GM23338 (cell line): ENCODE measurements at regions not wholly inside any gene's neighbourhood (a gene's known extent, or its start where the extent isn't known, plus 50 kb on each side); places are given as distances from the start of the nearest gene placed in this dataset.

Experiments
- ATAC-seq: fragments of 200-7000 bp; cut with Tn5 transposase; 3 replicates; pipeline ENCODE4 v1.9.1; 2020
- DNase-seq: peaks from one replicate; pipeline ENCODE4 v3.0.0-alpha.2; 2015; ENCODE audit warnings: low spot score
- H2AFZ ChIP-seq: fragments of 200-600 bp; sonication (generic); 2 replicates; pipeline ENCODE4 v1.8.0; 2016; ENCODE audit warnings: antibody characterized with exemption, mild to moderate bottlenecking, moderate library complexity
- H3F3A ChIP-seq: fragments of 200-600 bp; sonication (generic); replicated peaks from 2 replicates; pipeline ENCODE4 v1.8.0; 2017; ENCODE audit warnings: antibody characterized with exemption, mixed run types, low read depth
- H3K27ac ChIP-seq: fragments of 200-600 bp; sonication (generic); 2 replicates; pipeline ENCODE4 v1.6.1; 2016; ENCODE audit warnings: low read depth
- H3K27me3 ChIP-seq: fragments of 200-600 bp; sonication (generic); 2 replicates; pipeline ENCODE4 v1.8.0; 2016; ENCODE audit warnings: mild to moderate bottlenecking, mixed run types, moderate library complexity; ENCODE audit not compliant: insufficient read depth
- H3K36me3 ChIP-seq: fragments of 200-600 bp; sonication (generic); 2 replicates; pipeline ENCODE4 v1.8.0; 2016; ENCODE audit warnings: mild to moderate bottlenecking; ENCODE audit not compliant: insufficient read depth
- H3K4me1 ChIP-seq: fragments of 200-600 bp; sonication (generic); 2 replicates; pipeline ENCODE4 v1.8.0; 2016; ENCODE audit warnings: mild to moderate bottlenecking, moderate library complexity; ENCODE audit not compliant: insufficient read depth
- H3K4me2 ChIP-seq: fragments of 200-600 bp; sonication (generic); 2 replicates; pipeline ENCODE4 v1.7.1; 2017; ENCODE audit warnings: mixed run types
- H3K4me3 ChIP-seq: fragments of 200-600 bp; sonication (generic); 2 replicates; pipeline ENCODE4 v1.6.1; 2016; ENCODE audit warnings: mixed run types
- H3K79me2 ChIP-seq: fragments of 200-600 bp; sonication (generic); replicated peaks from 2 replicates; pipeline ENCODE4 v1.8.0; 2017; ENCODE audit warnings: mild to moderate bottlenecking; ENCODE audit not compliant: insufficient read depth
- H3K9me2 ChIP-seq: fragments of 200-600 bp; sonication (generic); 2 replicates; pipeline ENCODE4 v1.8.0; 2017; ENCODE audit not compliant: insufficient read depth
- H4K20me1 ChIP-seq: fragments of 200-600 bp; sonication (generic); replicated peaks from 2 replicates; pipeline ENCODE4 v1.8.0; 2017; ENCODE audit warnings: mild to moderate bottlenecking; ENCODE audit not compliant: insufficient read depth
- H3K27ac Mint-ChIP-seq: 2 replicates; pipeline ENCODE4 v1.8.0; 2020; ENCODE audit warnings: inconsistent platforms, mild to moderate bottlenecking, moderate library complexity, mixed read lengths
- H3K27me3 Mint-ChIP-seq: 3 replicates; pipeline ENCODE4 v1.8.0; 2022; ENCODE audit warnings: low read depth, mild to moderate bottlenecking, moderate library complexity, mixed read lengths, inconsistent platforms; ENCODE audit not compliant: insufficient read depth, poor library complexity
- H3K36me3 Mint-ChIP-seq: 3 replicates; pipeline ENCODE4 v1.8.0; 2021; ENCODE audit warnings: low read depth, mild to moderate bottlenecking, inconsistent platforms, moderate library complexity, mixed read lengths
- H3K4me1 Mint-ChIP-seq: 3 replicates; pipeline ENCODE4 v1.8.0; 2020; ENCODE audit warnings: mild to moderate bottlenecking, inconsistent platforms, mixed read lengths
- H3K4me3 Mint-ChIP-seq: 3 replicates; pipeline ENCODE4 v1.8.0; 2021; ENCODE audit warnings: moderate library complexity, mild to moderate bottlenecking, inconsistent platforms, mixed read lengths
- H3K9me3 Mint-ChIP-seq: 3 replicates; pipeline ENCODE4 v1.8.0; 2020; ENCODE audit warnings: moderate library complexity, mild to moderate bottlenecking, inconsistent platforms, mixed read lengths
- CREB1 ChIP-seq: fragments of 250-450 bp; sonication (Bioruptor Pico); IDR thresholded peaks from 2 replicates; pipeline ENCODE4 v1.5.0; 2020; ENCODE audit warnings: low read depth, mild to moderate bottlenecking, moderate library complexity
- ETS1 ChIP-seq: IDR thresholded peaks from 2 replicates; pipeline ENCODE4 v1.6.1; 2016; ENCODE audit warnings: antibody characterized with exemption
- EZH2phosphoT487 ChIP-seq: fragments of 200-600 bp; sonication (generic); IDR thresholded peaks from one replicate; pipeline ENCODE4 v1.8.1; 2018; ENCODE audit warnings: antibody characterized with exemption; ENCODE audit not compliant: unreplicated experiment
- JUNB ChIP-seq: IDR thresholded peaks from one replicate; pipeline ENCODE4 v1.6.1; 2016; ENCODE audit warnings: antibody characterized with exemption; ENCODE audit not compliant: unreplicated experiment
- NANOG ChIP-seq: IDR thresholded peaks from 2 replicates; pipeline ENCODE4 v1.6.1; 2016; ENCODE audit warnings: antibody characterized with exemption, borderline replicate concordance
- STAT1 ChIP-seq: IDR thresholded peaks from one replicate; pipeline ENCODE4 v1.6.1; 2016; ENCODE audit warnings: antibody characterized with exemption; ENCODE audit not compliant: unreplicated experiment
- ZNF114 ChIP-seq: fragments of 250-450 bp; sonication (Bioruptor Pico); IDR thresholded peaks from 2 replicates; pipeline ENCODE4 v1.5.0; 2020; ENCODE audit warnings: mild to moderate bottlenecking, moderate library complexity
- ZNF331 ChIP-seq: fragments of 250-450 bp; sonication (Bioruptor Pico); IDR thresholded peaks from 2 replicates; pipeline ENCODE4 v1.5.0; 2020; ENCODE audit warnings: low read depth, mild to moderate bottlenecking, moderate library complexity
- TF ChIP-seq, protein P1 (sequence below): IDR thresholded peaks from one replicate; pipeline ENCODE4 v1.6.1; 2018; ENCODE audit warnings: antibody characterized with exemption; ENCODE audit not compliant: unreplicated experiment

DNA sequence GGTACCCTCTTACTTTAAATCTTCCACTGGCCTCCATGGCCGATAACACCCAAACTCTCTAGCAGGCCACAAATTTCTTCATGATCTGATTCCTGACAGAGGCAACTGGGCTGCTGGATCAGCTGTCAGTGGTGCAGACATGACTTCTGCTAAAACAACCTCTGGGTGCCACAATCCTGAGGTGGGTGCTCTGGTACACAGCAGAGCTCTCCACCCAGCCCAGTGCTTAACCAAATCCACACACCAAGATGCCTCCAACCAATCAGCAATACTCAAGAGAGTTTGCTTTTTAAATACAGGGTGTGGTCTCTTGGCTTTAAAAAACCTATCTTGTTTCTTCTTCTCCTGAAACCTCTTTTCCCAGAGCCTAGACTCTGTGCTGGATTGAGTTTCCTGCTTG, 126.6 kb upstream of the SPACA1 start:
- peaks cover 9% of the 10 kb centered on the region for H3K4me1 ChIP-seq
- Mint-ChIP-seq H3K27ac (no peak overlapping the region), H3K9me3 (no peaks in the 10 kb centered on the region; the same call in 2 of the 3 replicates), H3K4me1 (peaks cover 8% of the 10 kb centered on the region), H3K4me3 (no peak overlapping the region), H3K36me3 (no peaks in the 10 kb centered on the region; the same call in none of the 3 replicates), H3K27me3 (peaks cover 9% of the 10 kb centered on the region)
- no peak overlapping the region for H3K4me2 ChIP-seq
- ATAC-seq (no peak), DNase-seq (no peak)
- H3K27ac ChIP-seq = no peak overlapping the region
- no peaks in the 10 kb centered on the region for H3K27me3 ChIP-seq
- H3K36me3 ChIP-seq = no peaks in the 10 kb centered on the region
- no peaks in the 10 kb centered on the region for H3K79me2 ChIP-seq
- H4K20me1 ChIP-seq = no peaks in the 10 kb centered on the region
- TF ChIP-seq NANOG = no peak
- TF ChIP-seq CREB1 (CRISPR knock-in tag) = no peak
- no peak for TF ChIP-seq ETS1
- no peak for TF ChIP-seq ZNF331 (CRISPR knock-in tag)
- TF ChIP-seq STAT1 = no peak
- TF ChIP-seq ZNF114 = no peak
- TF ChIP-seq EZH2phosphoT487 = no peak
- no peak for TF ChIP-seq JUNB
- no peak overlapping the region for H2AFZ ChIP-seq
- no peaks in the 10 kb centered on the region for H3F3A ChIP-seq
- no peak overlapping the region for H3K4me3 ChIP-seq
- H3K9me2 ChIP-seq = peaks cover 11% of the 10 kb centered on the region; the same call in 1 of the 2 replicates

DNA sequence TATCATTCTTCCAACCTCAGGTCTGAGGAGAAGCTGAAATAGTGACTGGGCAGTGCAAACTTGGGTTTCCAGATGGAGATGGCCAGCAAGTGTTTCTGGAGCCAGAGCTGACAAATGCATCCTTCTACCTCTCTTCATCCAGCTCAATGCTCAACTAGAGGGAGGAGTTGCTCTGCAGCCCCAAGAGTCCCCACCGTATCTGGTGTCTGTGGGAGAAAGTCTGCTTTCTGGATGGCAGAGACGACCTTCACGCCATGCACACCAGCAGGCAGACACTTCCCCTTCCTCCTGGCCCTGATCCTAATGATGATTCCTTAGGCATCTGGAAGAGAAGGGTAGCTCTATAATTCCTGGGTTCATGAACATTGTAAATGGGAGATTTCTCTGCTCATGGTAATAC, 127.4 kb upstream of the SPACA1 start:
- DNase-seq = no peak
- no peaks in the 10 kb centered on the region for H3K79me2 ChIP-seq
- no peak overlapping the region for H3K27ac ChIP-seq
- no peaks in the 10 kb centered on the region for H3F3A ChIP-seq
- ATAC-seq = no peak
- H2AFZ ChIP-seq = no peak overlapping the region
- no peak overlapping the region for H3K4me2 ChIP-seq
- no peak overlapping the region for H3K4me3 ChIP-seq
- H3K4me1 ChIP-seq = peaks cover 9% of the 10 kb centered on the region
- Mint-ChIP-seq H3K9me3 (peaks cover 2% of the 10 kb centered on the region; the same call in 2 of the 3 replicates), H3K27ac (no peak overlapping the region), H3K4me3 (no peak overlapping the region), H3K4me1 (peaks cover 8% of the 10 kb centered on the region), H3K27me3 (peaks cover 7% of the 10 kb centered on the region), H3K36me3 (no peaks in the 10 kb centered on the region; the same call in none of the 3 replicates)
- no peaks in the 10 kb centered on the region for H4K20me1 ChIP-seq
- no peaks in the 10 kb centered on the region for H3K36me3 ChIP-seq
- no peak for TF ChIP-seq NANOG
- TF ChIP-seq ETS1 = no peak
- TF ChIP-seq, protein P1, sequence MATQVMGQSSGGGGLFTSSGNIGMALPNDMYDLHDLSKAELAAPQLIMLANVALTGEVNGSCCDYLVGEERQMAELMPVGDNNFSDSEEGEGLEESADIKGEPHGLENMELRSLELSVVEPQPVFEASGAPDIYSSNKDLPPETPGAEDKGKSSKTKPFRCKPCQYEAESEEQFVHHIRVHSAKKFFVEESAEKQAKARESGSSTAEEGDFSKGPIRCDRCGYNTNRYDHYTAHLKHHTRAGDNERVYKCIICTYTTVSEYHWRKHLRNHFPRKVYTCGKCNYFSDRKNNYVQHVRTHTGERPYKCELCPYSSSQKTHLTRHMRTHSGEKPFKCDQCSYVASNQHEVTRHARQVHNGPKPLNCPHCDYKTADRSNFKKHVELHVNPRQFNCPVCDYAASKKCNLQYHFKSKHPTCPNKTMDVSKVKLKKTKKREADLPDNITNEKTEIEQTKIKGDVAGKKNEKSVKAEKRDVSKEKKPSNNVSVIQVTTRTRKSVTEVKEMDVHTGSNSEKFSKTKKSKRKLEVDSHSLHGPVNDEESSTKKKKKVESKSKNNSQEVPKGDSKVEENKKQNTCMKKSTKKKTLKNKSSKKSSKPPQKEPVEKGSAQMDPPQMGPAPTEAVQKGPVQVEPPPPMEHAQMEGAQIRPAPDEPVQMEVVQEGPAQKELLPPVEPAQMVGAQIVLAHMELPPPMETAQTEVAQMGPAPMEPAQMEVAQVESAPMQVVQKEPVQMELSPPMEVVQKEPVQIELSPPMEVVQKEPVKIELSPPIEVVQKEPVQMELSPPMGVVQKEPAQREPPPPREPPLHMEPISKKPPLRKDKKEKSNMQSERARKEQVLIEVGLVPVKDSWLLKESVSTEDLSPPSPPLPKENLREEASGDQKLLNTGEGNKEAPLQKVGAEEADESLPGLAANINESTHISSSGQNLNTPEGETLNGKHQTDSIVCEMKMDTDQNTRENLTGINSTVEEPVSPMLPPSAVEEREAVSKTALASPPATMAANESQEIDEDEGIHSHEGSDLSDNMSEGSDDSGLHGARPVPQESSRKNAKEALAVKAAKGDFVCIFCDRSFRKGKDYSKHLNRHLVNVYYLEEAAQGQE = no peak
- no peak for TF ChIP-seq JUNB
- H3K9me2 ChIP-seq = peaks cover 11% of the 10 kb centered on the region; the same call in 1 of the 2 replicates
- H3K27me3 ChIP-seq = no peaks in the 10 kb centered on the region
